ENCODE measurements at regions not wholly inside any gene's neighbourhood (a gene's known extent, or its start where the extent isn't known, plus 50 kb on each side); places are given as distances from the start of the nearest gene placed in this dataset.
"Not testable (repeated sequence)": the region's sequence is repeated elsewhere in the genome, so short reads cannot be mapped to it uniquely, and the experiment has no call there.

GRCh38 chr4:181849472-181849871 lies 393.7 kb upstream of the TENM3 start:
- Histone ChIP-seq H3K36me3 (no peaks in the 10 kb centered on the region), H3K27ac (no peak overlapping the region), H3K9me3 (no peaks in the 10 kb centered on the region), H3K27me3 (no peaks in the 10 kb centered on the region), H3K4me1 (no peaks in the 10 kb centered on the region), H3K4me3 (no peak overlapping the region)
- TF ChIP-seq, protein P1, sequence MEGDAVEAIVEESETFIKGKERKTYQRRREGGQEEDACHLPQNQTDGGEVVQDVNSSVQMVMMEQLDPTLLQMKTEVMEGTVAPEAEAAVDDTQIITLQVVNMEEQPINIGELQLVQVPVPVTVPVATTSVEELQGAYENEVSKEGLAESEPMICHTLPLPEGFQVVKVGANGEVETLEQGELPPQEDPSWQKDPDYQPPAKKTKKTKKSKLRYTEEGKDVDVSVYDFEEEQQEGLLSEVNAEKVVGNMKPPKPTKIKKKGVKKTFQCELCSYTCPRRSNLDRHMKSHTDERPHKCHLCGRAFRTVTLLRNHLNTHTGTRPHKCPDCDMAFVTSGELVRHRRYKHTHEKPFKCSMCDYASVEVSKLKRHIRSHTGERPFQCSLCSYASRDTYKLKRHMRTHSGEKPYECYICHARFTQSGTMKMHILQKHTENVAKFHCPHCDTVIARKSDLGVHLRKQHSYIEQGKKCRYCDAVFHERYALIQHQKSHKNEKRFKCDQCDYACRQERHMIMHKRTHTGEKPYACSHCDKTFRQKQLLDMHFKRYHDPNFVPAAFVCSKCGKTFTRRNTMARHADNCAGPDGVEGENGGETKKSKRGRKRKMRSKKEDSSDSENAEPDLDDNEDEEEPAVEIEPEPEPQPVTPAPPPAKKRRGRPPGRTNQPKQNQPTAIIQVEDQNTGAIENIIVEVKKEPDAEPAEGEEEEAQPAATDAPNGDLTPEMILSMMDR (IDR thresholded peaks at IDR 0.05): no peak
- DNase-seq (no peak), ATAC-seq (no peak)
- intact Hi-C loops (cut with DNase I): no loop called here

GRCh38 chr4:181853881-181854511 lies 389.2 kb upstream of the TENM3 start:
- Histone ChIP-seq H3K27me3 (no peaks in the 10 kb centered on the region), H3K4me1 (no peaks in the 10 kb centered on the region), H3K36me3 (no peaks in the 10 kb centered on the region), H3K27ac (no peak overlapping the region), H3K4me3 (no peak overlapping the region), H3K9me3 (no peaks in the 10 kb centered on the region)
- no peak for DNase-seq
- intact Hi-C loops (cut with DNase I): no loop called here
- TF ChIP-seq, protein P1 (IDR thresholded peaks at IDR 0.05): no peak
- ATAC-seq: no peak

DNA sequence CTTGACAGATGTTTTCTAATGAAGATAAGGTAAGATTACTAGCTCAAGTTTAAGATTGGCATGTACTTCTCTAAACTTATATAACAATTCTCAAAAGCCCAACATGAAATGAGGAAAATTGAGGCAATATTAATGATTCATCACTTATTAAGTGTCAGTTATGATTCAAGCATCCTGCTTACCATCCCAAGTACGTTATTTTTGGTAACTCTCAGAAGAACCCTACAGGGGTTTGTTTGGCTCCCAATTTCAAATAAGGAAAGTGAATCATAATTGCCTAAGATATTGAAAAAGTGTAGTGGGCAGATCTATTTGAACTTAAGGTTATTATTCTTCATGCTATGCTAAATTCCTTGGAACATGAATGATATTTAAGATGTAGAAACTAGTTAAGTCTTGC lies 387.9 kb upstream of the TENM3 start:
- no peak for DNase-seq
- intact Hi-C loops (cut with DNase I): no loop called here
- ATAC-seq: no peak
- Histone ChIP-seq H3K4me1 (no peaks in the 10 kb centered on the region), H3K27me3 (no peaks in the 10 kb centered on the region), H3K36me3 (no peaks in the 10 kb centered on the region), H3K4me3 (no peak overlapping the region), H3K9me3 (no peaks in the 10 kb centered on the region), H3K27ac (no peak overlapping the region)
- TF ChIP-seq, protein P1 (IDR thresholded peaks at IDR 0.05): no peak

DNA sequence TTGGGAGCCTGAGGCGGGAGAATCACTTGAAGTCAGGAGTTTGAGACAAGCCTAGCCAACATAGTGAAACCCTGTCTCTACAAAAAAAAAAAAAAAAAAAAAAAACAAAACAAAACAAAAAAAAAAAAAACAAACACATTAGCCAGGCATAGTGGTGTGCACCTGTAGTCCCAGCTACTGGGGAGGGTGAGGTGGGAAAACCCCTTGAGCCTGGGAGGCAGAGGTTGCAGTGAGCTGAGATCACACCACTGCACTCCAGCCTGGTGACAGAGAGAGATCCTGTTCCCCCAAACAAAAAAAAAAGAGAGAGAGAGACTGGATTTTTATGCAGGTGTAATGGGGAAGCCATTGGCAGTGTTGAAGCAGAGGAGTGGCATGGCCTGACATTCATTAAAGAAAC lies 385.7 kb upstream of the TENM3 start:
- H3K9me3 ChIP-seq; H3K4me1 ChIP-seq; H3K27me3 ChIP-seq; intact Hi-C loops (cut with DNase I); H3K4me3 ChIP-seq; H3K27ac ChIP-seq; ATAC-seq; H3K36me3 ChIP-seq; DNase-seq: not testable (repeated sequence)

DNA sequence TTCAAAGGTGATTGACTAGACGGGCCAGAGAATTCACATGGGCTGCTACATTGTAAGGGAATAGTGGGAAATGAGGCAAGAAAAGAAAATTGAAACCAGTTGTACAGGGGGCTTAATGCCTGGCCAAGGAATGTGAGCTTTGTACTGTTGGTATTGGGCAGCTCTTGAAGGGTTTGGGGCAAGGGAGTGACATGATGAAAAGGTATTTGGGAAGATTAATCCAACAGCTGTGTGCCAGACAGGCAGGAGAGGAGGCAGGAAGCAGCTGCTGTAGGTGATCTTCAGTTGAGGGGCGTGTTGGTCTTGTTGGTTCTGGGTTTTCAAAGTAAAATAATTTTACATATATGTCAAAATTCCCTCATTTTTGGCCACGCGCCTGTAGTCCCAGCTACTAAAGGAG lies 384.5 kb upstream of the TENM3 start:
- intact Hi-C loops (cut with DNase I): no loop called here
- ATAC-seq: no peak
- Histone ChIP-seq H3K27ac (no peak overlapping the region), H3K4me1 (no peaks in the 10 kb centered on the region), H3K36me3 (no peaks in the 10 kb centered on the region), H3K9me3 (no peaks in the 10 kb centered on the region), H3K4me3 (no peak overlapping the region), H3K27me3 (no peaks in the 10 kb centered on the region)
- DNase-seq: no peak
- TF ChIP-seq, protein P1 (IDR thresholded peaks at IDR 0.05): no peak

DNA sequence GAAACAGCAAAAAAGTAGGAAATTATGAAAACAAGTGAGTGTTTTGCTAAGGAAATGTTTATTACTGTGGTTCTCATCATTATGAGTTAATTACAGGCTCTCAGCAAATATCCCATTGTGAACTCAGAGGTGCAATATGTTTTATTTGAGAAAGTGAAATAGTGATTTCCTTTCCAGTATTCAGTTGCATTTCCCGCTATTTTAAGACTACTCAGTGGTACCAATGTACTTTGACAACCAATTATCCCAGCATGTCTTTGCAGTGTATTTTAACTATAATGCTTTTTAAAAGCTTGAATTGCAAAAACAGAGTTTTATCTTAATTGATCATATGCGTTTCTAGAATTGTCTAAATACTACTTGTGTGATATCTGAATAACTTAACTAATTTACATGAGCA lies 383.8 kb upstream of the TENM3 start:
- intact Hi-C loops (cut with DNase I): no loop called here
- H3K27ac ChIP-seq: no peak overlapping the region
- DNase-seq: no peak
- H3K36me3 ChIP-seq: no peaks in the 10 kb centered on the region
- TF ChIP-seq, protein P1 (IDR thresholded peaks at IDR 0.05): no peak
- H3K27me3 ChIP-seq: no peaks in the 10 kb centered on the region
- no peaks in the 10 kb centered on the region for H3K9me3 ChIP-seq
- no peak for ATAC-seq
- no peak overlapping the region for H3K4me3 ChIP-seq
- H3K4me1 ChIP-seq: no peaks in the 10 kb centered on the region
